Aorta (tissue), 5 donors: ENCODE measurements at regions not wholly inside any gene's neighbourhood (a gene's known extent, or its start where the extent isn't known, plus 50 kb on each side); places are given as distances from the start of the nearest gene placed in this dataset.
"Not testable (repeated sequence)": the region's sequence is repeated elsewhere in the genome, so short reads cannot be mapped to it uniquely, and the experiment has no call there.

Experiments used
- ATAC-seq: fragments of 200-7000 bp; cut with Tn5 transposase; one replicate; pipeline ENCODE4 v1.9.1; 2022; ENCODE audit warnings: moderate library complexity; ENCODE audit not compliant: low FRiP score
- DNase-seq, 2 donors: peaks; one replicate each; pipeline ENCODE4 v3.0.0-alpha.2; 2020
- H3K27ac ChIP-seq, 2 donors: one replicate each; pipeline ENCODE4 v1.5.1; 2013; ENCODE audit warnings: low read length in 2 of 2, mild to moderate bottlenecking in 2 of 2, moderate library complexity in 2 of 2, control low read depth in 1 of 2, inconsistent platforms in 1 of 2, low read depth in 1 of 2
- H3K27me3 ChIP-seq, 2 donors: one replicate each; pipeline ENCODE4 v1.6.1; 2013; ENCODE audit warnings: control low read depth in 1 of 2, low read length in 1 of 2, mild to moderate bottlenecking in 1 of 2, moderate library complexity in 1 of 2; ENCODE audit not compliant: insufficient read depth in 2 of 2, control insufficient read depth in 1 of 2
- H3K36me3 ChIP-seq, 2 donors: one replicate each; pipeline ENCODE4 v1.6.1; 2013; ENCODE audit warnings: control low read depth in 1 of 2, low read length in 1 of 2, mild to moderate bottlenecking in 1 of 2; ENCODE audit not compliant: insufficient read depth in 2 of 2, control insufficient read depth in 1 of 2
- H3K4me1 ChIP-seq, 2 donors: one replicate each; pipeline ENCODE4 v1.6.1; 2013; ENCODE audit warnings: low read length in 2 of 2, control low read depth in 1 of 2, mild to moderate bottlenecking in 1 of 2, moderate library complexity in 1 of 2; ENCODE audit not compliant: insufficient read depth in 2 of 2, control insufficient read depth in 1 of 2
- H3K4me3 ChIP-seq, 2 donors: one replicate each; pipeline ENCODE4 v1.5.1; 2013; ENCODE audit warnings: low read length in 2 of 2, control low read depth in 1 of 2, mild to moderate bottlenecking in 1 of 2
- H3K9me3 ChIP-seq: one replicate; pipeline ENCODE4 v1.6.1; 2013; ENCODE audit warnings: mild to moderate bottlenecking, low read length; ENCODE audit not compliant: control insufficient read depth
- WGBS, 2 donors: extraction: QIAGEN DNeasy Blood & Tissue Kit; methylation state at CpG; one replicate each; pipeline ENCODE4 v1.1.7; 2013; 5-methylcytosine and 5-hydroxymethylcytosine counted together
- intact Hi-C, 2 donors: fragments of 100-400 bp; cut with DNase I; formaldehyde crosslinking; loops; one replicate each; pipeline versions ENCODE4 v1.14.2 to v1.15.0; 2022
- donor health status: healthy with polysubstance abuse.
- donor health status: Bipolar disorder and iron deficiency.
- donor health status: DM: no; HTN: no; CAD: no.
- donor health status: DM: no; HTN: no; CAD: no.
- donor health status: DM: yes; HTN: yes; CAD: no.

DNA sequence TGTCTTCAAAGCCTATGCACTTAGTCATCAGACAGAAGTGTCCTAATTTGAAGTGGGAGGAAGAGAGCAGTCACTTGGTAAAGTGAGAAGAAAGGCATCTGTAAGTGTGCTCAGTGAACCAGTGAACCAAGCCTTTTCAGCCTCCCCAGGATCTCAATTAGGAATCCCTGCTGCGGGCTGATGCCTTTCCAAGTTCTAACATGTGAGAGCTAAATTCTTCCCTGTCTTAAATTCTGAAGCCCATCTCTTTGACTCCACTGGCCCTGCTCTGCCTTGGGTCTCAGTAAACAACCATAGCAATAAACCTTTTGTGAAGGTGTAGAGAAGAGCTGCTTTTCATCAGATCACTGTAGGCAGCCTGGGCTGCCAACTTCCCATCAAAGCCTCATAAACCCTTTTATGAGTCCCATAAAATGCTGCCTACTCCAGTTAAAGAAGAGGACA lies 701.2 kb upstream of the LCORL start:
- WGBS, 2 donors = 84 to 94% methylated on average over 1 of the region's 1 CpG
- intact Hi-C loops = no loop called here
- no peak overlapping the region for H3K4me3 ChIP-seq
- H3K36me3 ChIP-seq = no peaks in the 10 kb centered on the region
- no peaks in the 10 kb centered on the region for H3K27me3 ChIP-seq
- H3K27ac ChIP-seq = no peak overlapping the region
- H3K4me1 ChIP-seq = no peaks in the 10 kb centered on the region
- DNase-seq (no peak), ATAC-seq (no peak)
- no peaks in the 10 kb centered on the region for H3K9me3 ChIP-seq

DNA sequence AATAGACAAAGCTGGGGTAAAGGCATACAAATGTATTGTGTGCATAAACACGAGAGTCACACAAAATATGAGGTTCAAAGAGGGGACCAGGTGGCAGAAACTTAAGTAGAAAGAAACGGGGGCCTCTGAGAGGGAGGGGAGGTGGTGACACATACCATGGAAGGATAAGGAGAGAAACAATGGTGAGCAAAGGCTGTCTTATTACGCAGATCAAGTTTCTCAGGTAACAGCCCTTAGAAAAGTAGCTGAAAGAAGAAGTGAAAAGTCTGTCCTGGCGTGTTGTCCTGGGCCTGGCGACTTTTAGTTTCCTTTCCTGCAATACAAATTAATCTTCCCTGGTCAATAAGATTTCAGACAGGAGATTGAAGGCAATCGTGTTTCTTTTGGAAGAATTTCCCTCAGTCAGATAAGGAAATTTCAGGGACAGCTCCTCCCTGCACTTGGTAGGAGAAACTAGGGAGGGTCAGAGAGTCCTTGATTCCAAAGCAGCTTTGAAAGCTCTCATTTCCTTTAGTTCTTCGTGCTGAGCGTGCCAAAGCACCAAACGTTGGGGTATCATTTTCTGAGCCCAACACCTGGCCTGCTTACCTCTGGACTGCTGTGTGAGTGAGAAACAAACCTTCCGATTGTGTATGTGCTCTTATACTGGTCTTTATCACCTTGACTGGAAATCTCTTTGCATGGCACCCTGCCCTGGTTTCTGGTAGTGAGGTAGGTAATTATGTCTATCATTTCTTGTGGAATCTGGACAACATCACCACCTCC lies 676.7 kb upstream of the LCORL start:
- no peaks in the 10 kb centered on the region for H3K4me1 ChIP-seq
- DNase-seq (no peak), ATAC-seq (no peak)
- H3K9me3 ChIP-seq = no peaks in the 10 kb centered on the region
- intact Hi-C loops = loop anchor here in 1 of 2 donors (10.0 kb wide), 1 partner anchor 1986 kb away; no protein-coding TSS in a partner anchor
- H3K27me3 ChIP-seq = peaks cover 0 to 2% of the 10 kb centered on the region in 2 donors
- 57 to 60% methylated on average over 10 of the region's 10 CpGs for WGBS, 2 donors
- no peak overlapping the region for H3K4me3 ChIP-seq
- H3K27ac ChIP-seq = no peak overlapping the region
- H3K36me3 ChIP-seq = no peaks in the 10 kb centered on the region

DNA sequence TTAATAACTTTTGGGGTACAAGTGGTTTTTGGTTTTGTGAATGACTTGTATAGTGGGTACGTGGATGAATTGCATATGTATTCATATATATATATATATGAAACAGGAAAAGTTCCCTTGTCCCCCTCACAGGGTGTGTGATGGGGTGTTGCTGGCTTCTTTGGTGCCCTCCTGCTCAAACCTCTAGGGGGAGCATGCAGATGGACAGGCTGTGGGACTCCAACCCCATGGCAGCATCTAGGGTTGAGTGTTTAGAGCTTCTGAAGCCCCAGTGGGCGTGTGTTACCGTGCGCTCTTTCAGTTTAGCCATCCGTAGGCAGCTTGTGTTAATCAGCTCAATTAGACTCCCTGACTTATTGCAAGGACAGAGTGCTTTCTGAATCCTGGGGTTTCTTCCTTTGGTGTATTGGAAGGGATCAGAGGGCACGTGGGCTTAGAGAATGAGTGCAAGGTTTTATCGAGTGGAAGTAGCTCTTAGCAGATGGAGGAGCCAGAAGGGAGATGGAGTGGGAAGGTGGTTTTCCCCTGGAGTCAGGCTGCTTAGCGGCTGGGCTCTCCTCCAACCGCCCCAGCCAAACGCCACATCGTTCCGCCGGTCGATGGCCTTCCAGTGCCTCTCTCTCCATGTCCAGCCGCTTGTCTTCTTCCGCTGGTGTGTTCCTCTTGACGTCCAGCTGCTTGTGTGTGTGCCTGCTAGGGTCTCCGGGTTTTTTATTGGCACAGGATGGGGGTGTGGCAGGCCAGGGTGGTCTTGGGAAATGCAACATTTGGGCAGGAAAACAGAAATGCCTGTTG lies 674.4 kb upstream of the LCORL start:
- DNase-seq = no peak
- intact Hi-C loops = loop anchor here in 1 of 2 donors (10.0 kb wide), 1 partner anchor 1989 kb away; no protein-coding TSS in a partner anchor
- no peak overlapping the region for H3K27ac ChIP-seq
- no peaks in the 10 kb centered on the region for H3K9me3 ChIP-seq
- H3K4me1 ChIP-seq = no peaks in the 10 kb centered on the region
- no peak for ATAC-seq
- H3K27me3 ChIP-seq = no peaks in the 10 kb centered on the region
- H3K4me3 ChIP-seq = no peak overlapping the region
- H3K36me3 ChIP-seq = no peaks in the 10 kb centered on the region
- WGBS, 2 donors = 97% methylated on average over 18 of the region's 18 CpGs

DNA sequence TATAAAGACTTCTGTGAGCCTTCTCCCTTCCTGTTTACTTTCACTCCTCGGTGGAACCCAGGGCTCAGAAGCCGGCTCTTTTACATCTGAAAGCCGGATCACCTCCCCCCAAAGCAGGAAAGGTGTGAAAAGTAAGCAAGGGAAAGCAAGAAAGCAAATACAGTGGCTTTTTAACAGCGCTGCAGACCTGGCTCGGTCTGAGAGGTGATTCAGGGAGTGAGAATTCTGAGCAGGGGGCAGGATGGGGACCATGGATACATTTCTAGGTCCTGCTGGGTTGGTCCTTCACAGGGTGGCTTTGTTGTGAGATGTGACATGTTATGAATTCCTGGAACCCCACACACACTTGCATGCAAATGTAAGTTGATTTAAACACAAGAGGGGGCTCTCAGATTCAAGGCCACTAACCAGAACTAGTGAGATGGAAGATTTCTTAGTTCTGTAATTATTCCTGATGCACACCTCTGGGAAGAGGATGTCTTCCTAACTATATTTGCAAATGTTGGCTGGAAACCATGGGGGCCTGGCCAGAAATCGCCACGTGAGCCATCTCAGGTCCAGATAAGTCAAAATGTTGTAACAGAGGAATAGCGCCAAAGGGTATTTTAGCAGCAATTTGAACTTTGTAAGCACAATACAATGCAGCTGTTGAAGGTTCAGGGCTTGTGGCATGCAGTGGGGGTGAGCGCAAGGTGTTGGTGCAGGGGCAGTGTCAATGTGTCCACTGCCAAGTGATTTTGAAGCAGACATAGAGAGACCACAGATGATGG lies 670.1 kb upstream of the LCORL start:
- intact Hi-C loops = loop anchor here in 1 of 2 donors (10.0 kb wide), 1 partner anchor 1993 kb away; no protein-coding TSS in a partner anchor
- WGBS, 2 donors = 59 to 66% methylated on average over 9 of the region's 9 CpGs
- DNase-seq = no peak
- no peak for ATAC-seq
- Histone ChIP-seq H3K9me3 (no peaks in the 10 kb centered on the region), H3K4me1 (no peaks in the 10 kb centered on the region), H3K4me3 (no peak overlapping the region), H3K36me3 (no peaks in the 10 kb centered on the region), H3K27ac (no peak overlapping the region), H3K27me3 (no peaks in the 10 kb centered on the region)

DNA sequence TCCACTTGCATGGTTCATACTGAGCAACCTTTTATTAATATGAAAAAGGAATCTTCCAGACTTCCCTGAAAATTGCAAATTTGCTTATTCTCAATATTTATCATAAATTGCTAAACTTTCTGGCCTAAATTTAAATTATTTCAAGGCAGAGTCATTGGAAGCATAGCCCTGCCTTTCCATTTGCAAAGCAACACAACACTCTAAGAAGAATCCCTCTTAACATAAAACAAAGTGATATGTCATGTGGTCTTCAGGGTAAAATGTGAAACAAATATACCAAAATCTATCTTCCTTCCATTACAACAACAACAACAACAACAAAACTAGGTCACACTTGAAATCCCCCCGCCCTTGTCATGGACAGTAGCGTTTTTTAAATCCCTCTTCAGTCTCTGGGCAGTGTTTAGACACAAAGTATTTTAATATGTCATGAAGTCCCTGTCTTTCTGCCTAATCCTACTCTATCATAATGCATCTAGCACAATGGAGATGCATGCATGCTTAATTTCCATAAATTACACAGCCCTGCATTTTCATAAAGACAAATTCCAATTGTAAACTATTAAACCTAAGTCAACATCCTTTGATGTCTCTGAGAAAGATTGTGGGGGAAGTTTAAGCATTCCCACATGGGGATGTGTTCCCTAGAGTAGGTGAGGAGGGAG lies 668.9 kb upstream of the LCORL start:
- H3K4me1 ChIP-seq = no peaks in the 10 kb centered on the region
- no peak overlapping the region for H3K27ac ChIP-seq
- DNase-seq (no peak), ATAC-seq (no peak)
- intact Hi-C loops = loop anchor here in 1 of 2 donors (10.0 kb wide), 1 partner anchor 1994 kb away; no protein-coding TSS in a partner anchor
- H3K4me3 ChIP-seq = no peak overlapping the region
- no peaks in the 10 kb centered on the region for H3K36me3 ChIP-seq
- 89 to 92% methylated on average over 2 of the region's 2 CpGs for WGBS, 2 donors
- no peaks in the 10 kb centered on the region for H3K27me3 ChIP-seq
- H3K9me3 ChIP-seq = no peaks in the 10 kb centered on the region

DNA sequence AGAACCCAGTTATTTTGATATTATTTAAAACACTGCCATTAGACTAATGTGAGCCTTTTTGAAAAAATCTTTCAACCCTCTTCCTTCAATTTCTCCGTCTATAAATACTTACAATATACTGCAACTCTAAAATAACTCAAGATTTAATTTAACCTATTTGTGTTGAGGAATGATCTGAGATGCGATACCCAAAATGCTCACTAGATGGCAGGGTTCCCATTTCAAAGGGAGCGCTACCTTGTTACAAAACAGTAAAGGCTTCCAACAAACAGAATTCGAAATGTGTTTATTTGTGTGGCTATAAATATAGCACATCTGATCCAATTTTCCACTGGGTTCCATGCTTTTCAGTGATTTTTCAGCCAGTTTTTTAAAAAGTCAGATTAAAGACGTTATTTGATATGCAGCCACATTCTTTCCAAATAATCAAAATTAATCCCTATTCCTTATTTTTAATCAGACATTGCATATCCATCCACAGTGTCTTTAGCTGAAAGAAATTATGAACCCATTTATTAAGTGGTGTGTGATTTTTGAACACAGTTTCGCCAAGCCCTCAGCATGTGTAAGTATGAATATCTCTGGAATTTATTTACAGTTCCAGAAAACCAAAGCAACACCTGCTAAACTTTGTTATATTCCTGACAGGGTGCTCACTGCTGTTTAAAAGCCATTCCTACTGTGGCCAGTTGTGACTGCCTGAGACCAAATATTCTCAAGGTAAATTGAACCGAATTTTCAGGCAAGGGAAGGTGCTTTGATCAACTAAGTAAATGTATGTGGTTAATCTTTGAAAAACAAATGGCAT lies 668.0 kb upstream of the LCORL start:
- H3K27ac ChIP-seq = no peak overlapping the region
- WGBS, 2 donors = 7 to 8% methylated on average over 7 of the region's 7 CpGs
- H3K36me3 ChIP-seq = no peaks in the 10 kb centered on the region
- H3K9me3 ChIP-seq = no peaks in the 10 kb centered on the region
- DNase-seq = no peak
- no peaks in the 10 kb centered on the region for H3K27me3 ChIP-seq
- intact Hi-C loops = loop anchor here (5.0 to 10.0 kb wide), 2 partner anchors 1993 to 1995 kb away; no protein-coding TSS in a partner anchor
- no peak overlapping the region for H3K4me3 ChIP-seq
- no peaks in the 10 kb centered on the region for H3K4me1 ChIP-seq
- peak; percentile 67 for ATAC-seq

DNA sequence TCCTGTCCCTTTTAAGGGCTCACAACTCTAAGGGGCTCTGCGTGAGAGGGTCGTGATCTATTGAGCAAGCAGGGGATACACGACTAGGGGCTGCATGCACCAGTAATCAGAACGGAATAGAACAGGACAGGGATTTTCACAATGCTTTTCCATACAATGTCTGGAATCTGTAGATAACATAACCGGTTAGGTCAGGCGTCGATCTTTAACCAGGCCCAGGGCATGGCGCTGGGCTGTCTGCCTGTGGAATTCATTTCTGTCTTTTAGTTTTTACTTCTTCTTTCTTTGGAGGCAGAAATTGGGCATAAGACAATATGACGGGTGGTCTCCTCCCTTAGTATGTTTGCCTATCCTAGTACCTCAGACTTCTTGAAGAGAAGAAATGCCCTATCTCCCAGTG lies 666.8 kb upstream of the LCORL start:
- not testable (repeated sequence) for ATAC-seq, H3K4me3 ChIP-seq, H3K27me3 ChIP-seq, H3K9me3 ChIP-seq, H3K4me1 ChIP-seq, H3K36me3 ChIP-seq, H3K27ac ChIP-seq, DNase-seq
- intact Hi-C loops = loop anchor here in 1 of 2 donors (5.0 kb wide), 1 partner anchor 1994 kb away; no protein-coding TSS in a partner anchor
- 88 to 89% methylated on average over 9 of the region's 9 CpGs for WGBS, 2 donors
